Body of pancreas (tissue), 4 donors: ENCODE measurements at regions not wholly inside any gene's neighbourhood (a gene's known extent, or its start where the extent isn't known, plus 50 kb on each side); places are given as distances from the start of the nearest gene placed in this dataset.

Source experiments
- ATAC-seq: fragments of 150-250 bp; one replicate; pipeline ENCODE4 v1.9.1; 2016
- DNase-seq, 4 donors: peaks; one replicate each; pipeline ENCODE4 v3.0.0-alpha.2; 2019
- H3K27ac ChIP-seq, 4 donors: fragments of 200-600 bp; sonication (generic); 1 replicate in 3 of 4; 2 replicates in 1 of 4; pipeline versions ENCODE4 v1.5.1 to v1.6.1; 2016 to 2019; ENCODE audit warnings: mild to moderate bottlenecking in 1 of 4, mixed read lengths in 1 of 4, moderate library complexity in 1 of 4
- H3K27me3 ChIP-seq, 2 donors: fragments of 200-600 bp; sonication (generic); one replicate each; pipeline ENCODE4 v1.6.0; 2016; ENCODE audit warnings: mild to moderate bottlenecking in 1 of 2
- H3K36me3 ChIP-seq, 2 donors: fragments of 200-600 bp; sonication (generic); replicated peaks in 1 of 2; 2 replicates each; pipeline ENCODE4 v1.5.1; 2016; ENCODE audit warnings: low read depth in 2 of 2; ENCODE audit not compliant: insufficient read depth in 1 of 2
- H3K4me1 ChIP-seq: fragments of 200-600 bp; sonication (generic); one replicate; pipeline ENCODE4 v1.6.0; 2016
- H3K4me3 ChIP-seq, 2 donors: fragments of 200-600 bp; sonication (generic); 1 replicate in 1 of 2; 2 replicates in 1 of 2; pipeline ENCODE4 v1.5.1; 2016 to 2019
- H3K9me3 ChIP-seq, 3 donors: fragments of 200-600 bp; sonication (generic); 1 replicate in 2 of 3; 2 replicates in 1 of 3; pipeline ENCODE4 v1.5.1; 2016
- POLR2A ChIP-seq, 3 donors: fragments of 450-650 bp; IDR thresholded peaks; one replicate each; pipeline ENCODE4 v1.6.1; 2016; ENCODE audit warnings: antibody characterized with exemption in 3 of 3, mild to moderate bottlenecking in 2 of 3
- WGBS, 2 donors: methylation state at CpG; one replicate each; pipeline ENCODE4 v1.1.5; 2017; 5-methylcytosine and 5-hydroxymethylcytosine counted together
- intact Hi-C: fragments of 100-400 bp; cut with DNase I; formaldehyde crosslinking; loops from one replicate; pipeline ENCODE4 v1.15.1; 2023
- TF ChIP-seq, protein P1 (sequence below), 7 experiments: fragments of 450-650 bp in 4 of 7; fragments of 200-600 bp in 3 of 7; sonication (generic) in 3 of 7; IDR thresholded peaks; one replicate each; pipeline ENCODE4 v1.5.1; 2016 to 2019; ENCODE audit warnings: antibody characterized with exemption in 7 of 7

- no peaks in the 10 kb centered on the region for H3K9me3 ChIP-seq
- TF ChIP-seq POLR2A (IDR thresholded peaks at IDR 0.05), result no peak
- TF ChIP-seq, protein P1, sequence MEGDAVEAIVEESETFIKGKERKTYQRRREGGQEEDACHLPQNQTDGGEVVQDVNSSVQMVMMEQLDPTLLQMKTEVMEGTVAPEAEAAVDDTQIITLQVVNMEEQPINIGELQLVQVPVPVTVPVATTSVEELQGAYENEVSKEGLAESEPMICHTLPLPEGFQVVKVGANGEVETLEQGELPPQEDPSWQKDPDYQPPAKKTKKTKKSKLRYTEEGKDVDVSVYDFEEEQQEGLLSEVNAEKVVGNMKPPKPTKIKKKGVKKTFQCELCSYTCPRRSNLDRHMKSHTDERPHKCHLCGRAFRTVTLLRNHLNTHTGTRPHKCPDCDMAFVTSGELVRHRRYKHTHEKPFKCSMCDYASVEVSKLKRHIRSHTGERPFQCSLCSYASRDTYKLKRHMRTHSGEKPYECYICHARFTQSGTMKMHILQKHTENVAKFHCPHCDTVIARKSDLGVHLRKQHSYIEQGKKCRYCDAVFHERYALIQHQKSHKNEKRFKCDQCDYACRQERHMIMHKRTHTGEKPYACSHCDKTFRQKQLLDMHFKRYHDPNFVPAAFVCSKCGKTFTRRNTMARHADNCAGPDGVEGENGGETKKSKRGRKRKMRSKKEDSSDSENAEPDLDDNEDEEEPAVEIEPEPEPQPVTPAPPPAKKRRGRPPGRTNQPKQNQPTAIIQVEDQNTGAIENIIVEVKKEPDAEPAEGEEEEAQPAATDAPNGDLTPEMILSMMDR (IDR thresholded peaks at IDR 0.05), result no peak
- H3K27me3 ChIP-seq, result no peaks in the 10 kb centered on the region
- H3K27ac ChIP-seq, result no peak overlapping the region
- no peaks in the 10 kb centered on the region for H3K4me1 ChIP-seq
- 63 to 74% methylated on average over 3 to 4 of the region's 4 CpGs for WGBS, 2 donors
- DNase-seq, result no peak
- ATAC-seq, result no peak
- H3K36me3 ChIP-seq, result no peaks in the 10 kb centered on the region
- intact Hi-C loops, result no loop called here
- H3K4me3 ChIP-seq, result no peak overlapping the region
Measured at GRCh38 chr3:41080141-41080540, 119.2 kb upstream of the CTNNB1 start.

- H3K9me3 ChIP-seq, result no peaks in the 10 kb centered on the region
- H3K27me3 ChIP-seq, result no peaks in the 10 kb centered on the region
- DNase-seq, result no peak
- TF ChIP-seq, protein P1 (IDR thresholded peaks at IDR 0.05), result no peak
- no peak for TF ChIP-seq POLR2A (IDR thresholded peaks at IDR 0.05)
- no peak for ATAC-seq
- no peak overlapping the region for H3K4me3 ChIP-seq
- 6 to 16% methylated on average over 1 of the region's 1 CpG for WGBS, 2 donors
- H3K36me3 ChIP-seq, result no peaks in the 10 kb centered on the region
- intact Hi-C loops, result no loop called here
- no peak overlapping the region for H3K27ac ChIP-seq
- no peaks in the 10 kb centered on the region for H3K4me1 ChIP-seq
Measured at GRCh38 chr3:41088882-41089281, 110.4 kb upstream of the CTNNB1 start.

- intact Hi-C loops, result no loop called here
- no peak for TF ChIP-seq POLR2A (IDR thresholded peaks at IDR 0.05)
- TF ChIP-seq, protein P1 (IDR thresholded peaks at IDR 0.05), result no peak
- DNase-seq (no peak), ATAC-seq (no peak)
- no peak overlapping the region for H3K4me3 ChIP-seq
- no peaks in the 10 kb centered on the region for H3K36me3 ChIP-seq
- H3K9me3 ChIP-seq, result no peaks in the 10 kb centered on the region
- no peak overlapping the region for H3K27ac ChIP-seq
- no peaks in the 10 kb centered on the region for H3K4me1 ChIP-seq
- no peaks in the 10 kb centered on the region for H3K27me3 ChIP-seq
- 71 to 79% methylated on average over 1 of the region's 1 CpG for WGBS, 2 donors
Measured at GRCh38 chr3:41089566-41089965, 109.7 kb upstream of the CTNNB1 start.

DNA sequence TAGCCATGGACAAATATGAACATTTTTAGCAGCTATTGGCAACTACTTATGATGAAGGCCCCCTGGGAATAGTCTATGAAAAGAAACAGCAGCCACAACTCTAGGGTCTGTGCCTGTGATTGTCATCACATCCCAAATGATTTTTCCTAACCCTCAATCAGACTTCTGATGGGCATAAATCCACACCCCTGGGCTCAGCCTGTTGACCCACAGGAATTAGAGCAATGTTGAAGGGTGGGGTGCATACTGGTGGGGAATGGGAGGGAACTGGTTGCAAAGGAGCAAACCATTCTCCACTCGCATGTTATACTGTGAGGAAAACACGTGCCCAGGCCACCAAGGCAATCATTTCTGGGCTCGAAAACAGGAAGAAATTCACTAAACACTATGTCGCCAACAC is 106.5 kb upstream of the CTNNB1 start:
- H3K9me3 ChIP-seq, result no peaks in the 10 kb centered on the region
- H3K4me3 ChIP-seq, result no peak overlapping the region
- no peaks in the 10 kb centered on the region for H3K27me3 ChIP-seq
- TF ChIP-seq POLR2A (IDR thresholded peaks at IDR 0.05), result no peak
- no peak for DNase-seq
- H3K4me1 ChIP-seq, result no peaks in the 10 kb centered on the region
- no peak overlapping the region for H3K27ac ChIP-seq
- no peak for ATAC-seq
- H3K36me3 ChIP-seq, result no peaks in the 10 kb centered on the region
- 63 to 83% methylated on average over 4 of the region's 4 CpGs for WGBS, 2 donors
- intact Hi-C loops, result no loop called here

DNA sequence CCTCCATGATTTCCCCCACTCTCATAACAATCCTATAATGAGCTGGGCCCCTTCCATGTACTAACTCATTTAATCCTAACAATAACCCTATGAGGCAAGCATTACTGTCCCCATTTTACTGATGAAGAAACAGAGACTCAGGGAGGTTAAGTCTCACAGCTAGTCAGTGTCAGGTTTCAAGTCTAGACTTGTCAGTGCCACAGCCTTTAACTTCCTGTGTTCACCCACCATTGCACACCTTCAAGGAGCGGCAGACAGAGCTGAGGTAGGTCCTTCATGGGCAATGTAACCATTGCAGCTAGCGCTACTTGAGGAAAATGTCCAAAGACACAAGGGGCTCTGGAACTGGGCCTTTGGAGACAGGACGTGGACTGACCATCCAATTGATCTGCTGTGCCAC is 105.8 kb upstream of the CTNNB1 start:
- intact Hi-C loops, result no loop called here
- Histone ChIP-seq H3K4me1 (no peaks in the 10 kb centered on the region), H3K27me3 (no peaks in the 10 kb centered on the region), H3K9me3 (no peaks in the 10 kb centered on the region), H3K36me3 (no peaks in the 10 kb centered on the region), H3K27ac (no peak overlapping the region), H3K4me3 (no peak overlapping the region)
- DNase-seq, result no peak
- WGBS, 2 donors, result 88 to 90% methylated on average over 3 of the region's 3 CpGs
- TF ChIP-seq, protein P1 (IDR thresholded peaks at IDR 0.05), result no peak
- no peak for TF ChIP-seq POLR2A (IDR thresholded peaks at IDR 0.05)
- no peak for ATAC-seq
